Choroid plexus epithelial cell (primary cell): ENCODE measurements at regions not wholly inside any gene's neighbourhood (a gene's known extent, or its start where the extent isn't known, plus 50 kb on each side); places are given as distances from the start of the nearest gene placed in this dataset.
A peak's percentile ranks its signal among the peaks of the same experiment; 100 is the strongest.

ENCODE experiments used
- DNase-seq: peaks from one replicate; pipeline ENCODE4 v3.0.0-alpha.2; 2010; ENCODE audit warnings: low read depth
- H3K4me3 ChIP-seq: 2 replicates; pipeline ENCODE4 v1.5.1; 2011; ENCODE audit warnings: low read depth, mild to moderate bottlenecking, control low read depth, low read length, moderate library complexity
- CTCF ChIP-seq: conservative IDR thresholded peaks from 2 replicates; pipeline ENCODE4 v1.5.1; 2011; ENCODE audit warnings: low read depth, mild to moderate bottlenecking, control low read depth, inconsistent platforms, low read length, moderate library complexity

GRCh38 chr9:134515026-134515821, 126.4 kb upstream of the COL5A1 start:
- H3K4me3 ChIP-seq = no peak overlapping the region
- TF ChIP-seq CTCF = no peak
- DNase-seq = peak; percentile 27

- TF ChIP-seq CTCF = no peak
- no peak for DNase-seq
- no peak overlapping the region for H3K4me3 ChIP-seq
Observed at GRCh38 chr9:134516464-134516863, 125.1 kb upstream of the COL5A1 start.

GRCh38 chr9:134517069-134517680, 124.4 kb upstream of the COL5A1 start:
- no peak for TF ChIP-seq CTCF
- no peak overlapping the region for H3K4me3 ChIP-seq
- no peak for DNase-seq

GRCh38 chr9:134518004-134518606, 123.5 kb upstream of the COL5A1 start:
- no peak for DNase-seq

GRCh38 chr9:134519375-134520070, 122.1 kb upstream of the COL5A1 start:
- no peak for DNase-seq
- TF ChIP-seq CTCF = no peak
- no peak overlapping the region for H3K4me3 ChIP-seq

More at GRCh38 chr9:134518004-134518606, 123.5 kb upstream of the COL5A1 start:
- no peak overlapping the region for H3K4me3 ChIP-seq
- no peak for TF ChIP-seq CTCF

GRCh38 chr9:134521817-134522501, 119.6 kb upstream of the COL5A1 start:
- no peak for DNase-seq
- no peak for TF ChIP-seq CTCF
- no peak overlapping the region for H3K4me3 ChIP-seq
